ENCODE measurements at regions not wholly inside any gene's neighbourhood (a gene's known extent, or its start where the extent isn't known, plus 50 kb on each side); places are given as distances from the start of the nearest gene placed in this dataset.
"Not testable (repeated sequence)": the region's sequence is repeated elsewhere in the genome, so short reads cannot be mapped to it uniquely, and the experiment has no call there.

DNA sequence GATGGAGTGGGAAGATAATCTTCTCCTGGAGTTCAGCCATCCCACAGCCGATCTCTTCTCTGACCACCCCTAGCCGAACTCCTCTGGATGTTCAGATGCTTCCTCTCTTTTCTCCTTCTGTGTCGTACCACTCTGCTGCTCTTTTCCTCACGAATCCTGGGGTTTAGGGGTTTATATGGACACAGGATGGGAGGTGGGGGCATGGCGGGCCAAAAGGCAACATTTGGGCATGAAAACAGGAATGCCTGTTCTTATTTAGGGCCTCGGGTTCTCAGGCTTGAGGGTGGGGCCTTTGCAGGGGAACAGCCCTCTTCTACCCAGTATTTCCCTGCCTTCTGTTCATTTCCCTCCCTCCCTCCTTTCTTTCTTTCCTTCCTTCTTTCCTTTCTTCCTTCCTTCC lies 112.7 kb downstream of the SLC35B3 start:
- TF ChIP-seq POLR2A (IDR thresholded peaks at IDR 0.05; ENCODE audit: low read depth, low read length) (no peak), TAF1 (IDR thresholded peaks at IDR 0.05; ENCODE audit: borderline replicate concordance, low read depth, low read length) (no peak), POLR2AphosphoS5 (IDR thresholded peaks at IDR 0.05; ENCODE audit: low read depth, low read length) (no peak)
- DNase-seq (ENCODE audit: insufficient read length) (no peak), FAIRE-seq (no peak)

GRCh38 chr6:8321671-8322404 lies 113.5 kb downstream of the SLC35B3 start:
- FAIRE-seq, result no peak

DNA sequence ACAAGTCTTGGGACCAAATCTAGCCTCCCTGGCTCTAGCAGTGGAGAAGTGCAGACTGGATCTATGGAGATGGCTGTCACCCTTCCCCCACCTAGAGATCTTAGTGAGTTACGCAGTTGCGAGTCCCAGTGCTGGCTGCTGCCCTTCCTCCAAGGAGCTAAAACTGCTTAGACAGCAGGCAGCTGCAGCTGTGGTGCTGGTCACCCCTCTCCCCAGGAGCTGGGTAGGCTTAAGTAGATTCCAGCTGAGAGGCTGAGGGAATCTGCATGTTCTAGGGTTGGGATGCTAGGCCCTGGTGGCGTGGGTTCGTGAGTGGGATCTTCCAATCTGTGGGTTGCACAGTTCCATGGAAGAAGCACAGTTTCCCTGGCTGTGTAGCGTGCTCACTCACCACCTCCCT lies 120.2 kb downstream of the SLC35B3 start:
- TF ChIP-seq TAF1 (IDR thresholded peaks at IDR 0.05; ENCODE audit: borderline replicate concordance, low read depth, low read length) (no peak), POLR2AphosphoS5 (IDR thresholded peaks at IDR 0.05; ENCODE audit: low read depth, low read length) (no peak), POLR2A (IDR thresholded peaks at IDR 0.05; ENCODE audit: low read depth, low read length) (no peak)
- FAIRE-seq, result no peak
- DNase-seq (ENCODE audit: insufficient read length), result no peak

More at GRCh38 chr6:8321671-8322404, 113.5 kb downstream of the SLC35B3 start:
- TF ChIP-seq POLR2AphosphoS5 (IDR thresholded peaks at IDR 0.05; ENCODE audit: low read depth, low read length) (no peak), POLR2A (IDR thresholded peaks at IDR 0.05; ENCODE audit: low read depth, low read length) (no peak), TAF1 (IDR thresholded peaks at IDR 0.05; ENCODE audit: borderline replicate concordance, low read depth, low read length) (no peak)
- DNase-seq (ENCODE audit: insufficient read length), result no peak

DNA sequence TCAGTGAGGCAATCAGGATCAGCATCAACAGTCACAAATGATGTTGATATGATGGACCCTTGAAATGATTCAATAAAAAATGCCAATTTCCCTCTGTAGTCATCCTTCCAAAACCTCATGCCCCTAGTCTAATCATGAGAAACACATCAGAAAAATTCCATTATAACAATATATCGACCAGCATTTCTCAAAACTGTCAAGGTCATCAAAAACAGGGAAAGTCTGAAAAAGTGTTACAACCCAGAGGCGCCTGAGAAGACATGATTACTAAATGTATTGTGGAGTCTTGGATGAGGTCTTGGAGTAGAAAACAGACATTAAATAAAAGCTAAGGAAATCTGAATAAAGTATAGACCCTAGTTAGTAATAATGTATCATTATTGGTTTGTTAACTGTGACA lies 133.8 kb downstream of the SLC35B3 start:
- no peak for FAIRE-seq
- no peak for DNase-seq (ENCODE audit: insufficient read length)
- TF ChIP-seq POLR2AphosphoS5 (IDR thresholded peaks at IDR 0.05; ENCODE audit: low read depth, low read length) (no peak), POLR2A (IDR thresholded peaks at IDR 0.05; ENCODE audit: low read depth, low read length) (no peak), TAF1 (IDR thresholded peaks at IDR 0.05; ENCODE audit: borderline replicate concordance, low read depth, low read length) (no peak)

- TF ChIP-seq POLR2A (IDR thresholded peaks at IDR 0.05; ENCODE audit: low read depth, low read length), result no peak
- TF ChIP-seq TAF1 (IDR thresholded peaks at IDR 0.05; ENCODE audit: borderline replicate concordance, low read depth, low read length), result no peak
- no peak for TF ChIP-seq POLR2AphosphoS5 (IDR thresholded peaks at IDR 0.05; ENCODE audit: low read depth, low read length)
- FAIRE-seq (no peak), DNase-seq (ENCODE audit: insufficient read length) (no peak)
Measured at GRCh38 chr6:8299034-8299433, 136.3 kb downstream of the SLC35B3 start.

DNA sequence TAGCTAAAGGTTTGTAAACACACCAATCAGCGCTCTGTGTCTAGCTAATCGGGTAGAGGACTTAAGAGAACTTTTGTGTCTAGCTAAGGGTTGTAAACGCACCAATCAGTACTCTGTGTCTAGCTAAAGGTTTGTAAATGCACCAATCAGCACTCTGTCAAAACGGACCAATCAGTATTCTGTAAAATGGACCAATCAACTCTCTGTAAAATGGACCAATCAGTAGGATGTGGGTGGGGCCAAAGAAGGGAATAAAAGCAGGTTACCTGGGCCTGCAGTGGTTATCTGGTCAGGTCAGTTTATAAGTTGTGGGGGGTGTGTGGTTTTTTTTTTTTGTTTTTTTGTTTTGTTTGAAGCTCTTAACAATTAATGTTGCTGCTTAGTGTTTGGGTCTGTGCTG lies 152.4 kb downstream of the SLC35B3 start:
- DNase-seq (ENCODE audit: insufficient read length); FAIRE-seq: not testable (repeated sequence)

DNA sequence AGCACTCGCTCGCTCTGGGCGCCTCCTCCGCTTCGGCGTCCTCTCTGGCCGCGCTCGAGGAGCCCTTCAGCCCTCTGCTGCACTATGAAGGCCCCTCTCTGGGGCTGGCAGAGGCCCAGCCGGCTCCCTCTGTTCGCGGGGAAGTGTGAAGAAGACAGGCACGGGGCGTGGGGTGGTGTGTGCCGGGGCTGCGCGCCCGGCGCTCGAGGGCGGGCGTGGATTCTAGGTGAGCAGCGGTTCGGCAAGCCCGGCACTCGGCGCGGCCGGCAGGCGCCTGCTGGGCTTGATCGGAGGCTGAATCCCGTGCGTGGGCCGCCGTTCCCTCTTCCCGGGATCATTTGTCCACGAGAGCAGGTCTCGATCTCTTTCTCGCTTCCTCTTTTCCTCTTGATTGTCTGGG lies 153.0 kb downstream of the SLC35B3 start:
- no peak for DNase-seq (ENCODE audit: insufficient read length)
- no peak for FAIRE-seq
- TF ChIP-seq POLR2A (IDR thresholded peaks at IDR 0.05; ENCODE audit: low read depth, low read length) (no peak), TAF1 (IDR thresholded peaks at IDR 0.05; ENCODE audit: borderline replicate concordance, low read depth, low read length) (no peak), POLR2AphosphoS5 (IDR thresholded peaks at IDR 0.05; ENCODE audit: low read depth, low read length) (no peak)

- TF ChIP-seq POLR2AphosphoS5 (IDR thresholded peaks at IDR 0.05; ENCODE audit: low read depth, low read length), result no peak
- TF ChIP-seq TAF1 (IDR thresholded peaks at IDR 0.05; ENCODE audit: borderline replicate concordance, low read depth, low read length), result no peak
- TF ChIP-seq POLR2A (IDR thresholded peaks at IDR 0.05; ENCODE audit: low read depth, low read length), result no peak
- FAIRE-seq (no peak), DNase-seq (ENCODE audit: insufficient read length) (no peak)
Measured at GRCh38 chr6:8279041-8279805, 156.1 kb downstream of the SLC35B3 start.

GRCh38 chr6:8278562-8278961 lies 156.8 kb downstream of the SLC35B3 start:
- TF ChIP-seq POLR2A (IDR thresholded peaks at IDR 0.05; ENCODE audit: low read depth, low read length), result no peak
- no peak for TF ChIP-seq POLR2AphosphoS5 (IDR thresholded peaks at IDR 0.05; ENCODE audit: low read depth, low read length)
- TF ChIP-seq TAF1 (IDR thresholded peaks at IDR 0.05; ENCODE audit: borderline replicate concordance, low read depth, low read length), result no peak
- FAIRE-seq, result no peak
- DNase-seq (ENCODE audit: insufficient read length), result no peak

DNA sequence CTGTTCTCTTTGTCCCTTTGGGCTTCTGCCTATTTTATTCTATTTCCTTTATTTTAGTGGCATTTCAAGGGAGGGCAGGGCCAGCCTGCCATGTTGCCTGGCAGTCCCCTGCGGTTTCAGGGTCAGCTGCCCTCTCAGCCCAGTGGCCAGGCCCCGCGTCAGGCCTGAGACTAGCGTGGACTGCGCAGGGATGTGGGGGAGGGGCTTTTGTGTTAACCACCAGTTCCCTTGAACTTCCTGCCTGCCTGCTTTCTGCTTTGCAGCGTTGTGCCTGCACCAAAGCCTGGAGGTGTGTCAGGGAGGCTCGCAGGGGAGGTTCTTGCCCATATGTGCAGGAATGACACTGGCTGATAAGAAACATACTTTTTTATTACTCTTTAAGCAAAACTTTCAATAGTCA lies 157.6 kb downstream of the SLC35B3 start:
- TF ChIP-seq POLR2A (IDR thresholded peaks at IDR 0.05; ENCODE audit: low read depth, low read length), result no peak
- TF ChIP-seq POLR2AphosphoS5 (IDR thresholded peaks at IDR 0.05; ENCODE audit: low read depth, low read length), result no peak
- no peak for TF ChIP-seq TAF1 (IDR thresholded peaks at IDR 0.05; ENCODE audit: borderline replicate concordance, low read depth, low read length)
- DNase-seq (ENCODE audit: insufficient read length), result no peak
- FAIRE-seq, result no peak

GRCh38 chr6:8276148-8276547 lies 159.2 kb downstream of the SLC35B3 start:
- no peak for FAIRE-seq
- TF ChIP-seq TAF1 (IDR thresholded peaks at IDR 0.05; ENCODE audit: borderline replicate concordance, low read depth, low read length) (no peak), POLR2AphosphoS5 (IDR thresholded peaks at IDR 0.05; ENCODE audit: low read depth, low read length) (no peak), POLR2A (IDR thresholded peaks at IDR 0.05; ENCODE audit: low read depth, low read length) (no peak)
- no peak for DNase-seq (ENCODE audit: insufficient read length)

- DNase-seq (ENCODE audit: insufficient read length), result no peak
- no peak for FAIRE-seq
- TF ChIP-seq POLR2AphosphoS5 (IDR thresholded peaks at IDR 0.05; ENCODE audit: low read depth, low read length) (no peak), TAF1 (IDR thresholded peaks at IDR 0.05; ENCODE audit: borderline replicate concordance, low read depth, low read length) (no peak), POLR2A (IDR thresholded peaks at IDR 0.05; ENCODE audit: low read depth, low read length) (no peak)
Measured at GRCh38 chr6:8275667-8276066, 159.7 kb downstream of the SLC35B3 start.
